IMR-90 (cell line): ENCODE measurements at regions not wholly inside any gene's neighbourhood (a gene's known extent, or its start where the extent isn't known, plus 50 kb on each side); places are given as distances from the start of the nearest gene placed in this dataset.

ENCODE experiments used
- ATAC-seq: fragments of 200-7000 bp; cut with Tn5 transposase; 2 replicates; pipeline ENCODE4 v1.9.1; 2020; ENCODE audit warnings: low read depth, mild to moderate bottlenecking, moderate library complexity
- BruUV-seq: library from RNA; stranded (reverse); fragments of 400-500 nt; replicated peaks from 2 replicates; lab custom pipeline; 2021; lab: Mats Ljungman, UMichigan
- CTCF ChIA-PET: fragments of 300-600 bp; formaldehyde crosslinking; extraction: SDS; loops from one replicate; lab custom pipeline; 2021; ENCODE audit warnings: antibody characterized with exemption; lab: Yijun Ruan, JAX
- POLR2A ChIA-PET: fragments of 300-600 bp; sonication (Branson Sonifier 250); formaldehyde crosslinking; loops from one replicate; lab custom pipeline; 2022; ENCODE audit warnings: antibody characterized with exemption; ENCODE audit not compliant: unreplicated experiment; lab: Charles Lee
- DNase-seq: peaks from one replicate; pipeline ENCODE4 v3.0.0; 2013
- H2AFZ ChIP-seq: replicated peaks from 2 replicates; pipeline ENCODE3; 2013; ENCODE audit warnings: low read length, mild to moderate bottlenecking; ENCODE audit not compliant: poor library complexity
- H2AK5ac ChIP-seq: 2 replicates; pipeline ENCODE4 v1.6.1; 2013; ENCODE audit warnings: low read depth, low read length, inconsistent platforms
- H2AK9ac ChIP-seq: replicated peaks from 2 replicates; pipeline ENCODE3; 2013; ENCODE audit warnings: mild to moderate bottlenecking, low read depth, low read length, moderate library complexity; ENCODE audit not compliant: poor library complexity
- H2BK120ac ChIP-seq: 2 replicates; pipeline ENCODE4 v1.6.1; 2013; ENCODE audit warnings: low read depth, low read length, inconsistent platforms
- H2BK15ac ChIP-seq: 3 replicates; pipeline ENCODE4 v1.6.1; 2013; ENCODE audit warnings: low read depth, low read length, inconsistent platforms
- H2BK20ac ChIP-seq: 2 replicates; pipeline ENCODE4 v1.6.1; 2013; ENCODE audit warnings: low read depth, mild to moderate bottlenecking, inconsistent platforms, low read length, moderate library complexity
- H2BK5ac ChIP-seq: 2 replicates; pipeline ENCODE4 v1.6.1; 2013; ENCODE audit warnings: mild to moderate bottlenecking, low read depth, low read length, inconsistent platforms; ENCODE audit not compliant: poor library complexity, severe bottlenecking
- H3K14ac ChIP-seq: replicated peaks from 2 replicates; pipeline ENCODE4 v1.6.1; 2013; ENCODE audit warnings: low read depth, low read length, inconsistent platforms
- H3K18ac ChIP-seq: 2 replicates; pipeline ENCODE4 v1.6.1; 2013; ENCODE audit warnings: low read depth, low read length, control low read depth
- H3K23ac ChIP-seq: 2 replicates; pipeline ENCODE4 v1.6.1; 2013; ENCODE audit warnings: low read depth, low read length, inconsistent platforms
- H3K27ac ChIP-seq: 2 replicates; pipeline ENCODE4 v1.5.1; 2013; ENCODE audit warnings: mild to moderate bottlenecking, control low read depth, low read length; ENCODE audit not compliant: insufficient read depth
- H3K27me3 ChIP-seq: 2 replicates; pipeline ENCODE4 v1.6.1; 2013; ENCODE audit warnings: low read length; ENCODE audit not compliant: control insufficient read depth, insufficient read depth
- H3K36me3 ChIP-seq: 2 replicates; pipeline ENCODE4 v1.6.1; 2013; ENCODE audit warnings: low read length, mixed read lengths; ENCODE audit not compliant: control insufficient read depth, insufficient read depth
- H3K4ac ChIP-seq: 2 replicates; pipeline ENCODE4 v1.6.1; 2013; ENCODE audit warnings: low read depth, low read length, inconsistent platforms
- H3K4me1 ChIP-seq: 2 replicates; pipeline ENCODE4 v1.6.1; 2013; ENCODE audit warnings: low read length, mixed read lengths; ENCODE audit not compliant: control insufficient read depth, insufficient read depth
- H3K4me2 ChIP-seq: 2 replicates; pipeline ENCODE4 v1.6.1; 2013; ENCODE audit warnings: low read depth, mild to moderate bottlenecking, control low read depth, low read length, moderate library complexity
- H3K4me3 ChIP-seq: 2 replicates; pipeline ENCODE4 v1.5.1; 2013; ENCODE audit warnings: low read depth, mild to moderate bottlenecking, control low read depth, low read length, moderate library complexity; ENCODE audit not compliant: insufficient read depth
- H3K56ac ChIP-seq: 2 replicates; pipeline ENCODE4 v1.6.1; 2013; ENCODE audit warnings: low read length, inconsistent platforms; ENCODE audit not compliant: insufficient read depth; ENCODE audit errors: extremely low read depth
- H3K79me1 ChIP-seq, 2 experiments: 2 replicates each; pipeline ENCODE4 v1.6.1; 2013; ENCODE audit warnings: low read length in 2 of 2, inconsistent platforms in 1 of 2, low read depth in 1 of 2
- H3K9ac ChIP-seq: 2 replicates; pipeline ENCODE4 v1.6.1; 2013; ENCODE audit warnings: low read depth, low read length, control low read depth
- H3K9me1 ChIP-seq: 2 replicates; pipeline ENCODE4 v1.6.1; 2013; ENCODE audit warnings: low read length, inconsistent platforms; ENCODE audit not compliant: insufficient read depth
- H3K9me3 ChIP-seq: 2 replicates; pipeline ENCODE4 v1.6.1; 2013; ENCODE audit warnings: low read length; ENCODE audit not compliant: control insufficient read depth, insufficient read depth
- H4K20me1 ChIP-seq: 2 replicates; pipeline ENCODE4 v1.6.1; 2013; ENCODE audit warnings: low read length, inconsistent platforms; ENCODE audit not compliant: insufficient read depth
- H4K5ac ChIP-seq: 2 replicates; pipeline ENCODE4 v1.6.1; 2013; ENCODE audit warnings: mild to moderate bottlenecking, low read depth, low read length, control low read depth
- H4K8ac ChIP-seq, 2 experiments: 2 replicates each; pipeline ENCODE4 v1.6.1; 2013; ENCODE audit warnings: low read depth in 2 of 2, low read length in 2 of 2, control low read depth in 1 of 2, inconsistent platforms in 1 of 2
- H4K91ac ChIP-seq: 2 replicates; pipeline ENCODE4 v1.6.1; 2013; ENCODE audit warnings: low read depth, low read length, inconsistent platforms; ENCODE audit not compliant: insufficient read depth
- BHLHE40 ChIP-seq: fragments of 150-350 bp; IDR thresholded peaks from 2 replicates; pipeline ENCODE4 v1.6.1; 2016; ENCODE audit warnings: mild to moderate bottlenecking, low read depth, low read length
- CEBPB ChIP-seq: IDR thresholded peaks from 2 replicates; pipeline ENCODE4 v1.6.1; 2012; ENCODE audit warnings: low read depth, low read length, improper control_type of control experiment
- CTCF ChIP-seq: conservative IDR thresholded peaks from 2 replicates; pipeline ENCODE4 v1.5.1; 2012; ENCODE audit warnings: mild to moderate bottlenecking, low read depth, low read length, improper control_type of control experiment
- ELK1 ChIP-seq: fragments of 150-350 bp; IDR thresholded peaks from 2 replicates; pipeline ENCODE4 v1.6.1; 2016; ENCODE audit warnings: low read depth, mild to moderate bottlenecking, low read length, moderate library complexity, borderline replicate concordance
- FOS ChIP-seq: fragments of 150-350 bp; IDR thresholded peaks from 2 replicates; pipeline ENCODE4 v1.6.1; 2016; ENCODE audit warnings: low read depth, low read length
- MAFK ChIP-seq: IDR thresholded peaks from 2 replicates; pipeline ENCODE4 v1.6.1; 2012; ENCODE audit warnings: low read depth, low read length, improper control_type of control experiment
- MAZ ChIP-seq: IDR thresholded peaks from 2 replicates; pipeline ENCODE4 v1.6.1; 2012; ENCODE audit warnings: low read depth, mild to moderate bottlenecking, low read length, improper control_type of control experiment, moderate library complexity, borderline replicate concordance
- MXI1 ChIP-seq: IDR thresholded peaks from 2 replicates; pipeline ENCODE4 v1.6.1; 2012; ENCODE audit warnings: low read depth, mild to moderate bottlenecking, low read length, moderate library complexity, borderline replicate concordance
- NFE2L2 ChIP-seq: fragments of 150-350 bp; IDR thresholded peaks from 2 replicates; pipeline ENCODE4 v1.6.1; 2016; ENCODE audit warnings: low read depth, mild to moderate bottlenecking, low read length
- POLR2A ChIP-seq: IDR thresholded peaks from 2 replicates; pipeline ENCODE4 v1.6.1; 2012; ENCODE audit warnings: mild to moderate bottlenecking, low read depth, low read length
- RCOR1 ChIP-seq: IDR thresholded peaks from 2 replicates; pipeline ENCODE4 v1.6.1; 2012; ENCODE audit warnings: mild to moderate bottlenecking, low read length, improper control_type of control experiment; ENCODE audit not compliant: insufficient replicate concordance
- RFX5 ChIP-seq: IDR thresholded peaks from 2 replicates; pipeline ENCODE4 v1.8.0; 2012; ENCODE audit warnings: low read depth, mild to moderate bottlenecking, low read length, moderate library complexity
- SMC3 ChIP-seq: fragments of 150-350 bp; IDR thresholded peaks from 2 replicates; pipeline ENCODE4 v1.6.1; 2016; ENCODE audit warnings: low read depth, mild to moderate bottlenecking, antibody characterized with exemption, low read length, moderate library complexity
- USF2 ChIP-seq: fragments of 150-350 bp; IDR thresholded peaks from 2 replicates; pipeline ENCODE4 v1.6.1; 2017; ENCODE audit warnings: mild to moderate bottlenecking, antibody characterized with exemption, low read length, low read depth
- WGBS, 2 experiments: methylation state at CpG; one replicate each; pipeline versions ENCODE4 v1.1.5 to v1.1.7; 2013; ENCODE audit warnings: missing lambda C conversion rate in 2 of 2; ENCODE audit not compliant: insufficient read length in 1 of 2; ENCODE audit errors: extremely low coverage in 2 of 2; 5-methylcytosine and 5-hydroxymethylcytosine counted together
- dilution Hi-C: fragments of 300-500 bp; cut with HindIII; formaldehyde crosslinking; loops from one replicate; pipeline ENCODE4 v1.14.3; 2018; ENCODE audit warnings: low sequenced_read_pairs; ENCODE audit not compliant: unreplicated experiment
- in situ Hi-C: fragments of 300-500 bp; cut with MboI; formaldehyde crosslinking; loops from 3 replicates; pipeline ENCODE4 v1.14.3; 2019; ENCODE audit warnings: low sequenced_read_pairs, inconsistent platforms, mixed read lengths
- intact Hi-C: fragments of 100-400 bp; cut with micrococcal nuclease; formaldehyde crosslinking; loops from 2 replicates; pipeline ENCODE4 v1.10.0; 2022

GRCh38 chr4:60619531-60620305 lies 580.4 kb upstream of the ADGRL3 start:
- Histone ChIP-seq H3K27me3 (no peaks in the 10 kb centered on the region), H3K4ac (peak overlapping the region; percentile 63; the same call in 1 of the 2 replicates), H2BK20ac (peak overlapping the region; percentile 81), H2AFZ (no peak overlapping the region), H4K91ac (peak overlapping the region; percentile 54; the same call in 1 of the 2 replicates), H3K27ac (no peak overlapping the region), H3K56ac (no peak overlapping the region; the same call in 1 of the 2 replicates), H3K14ac (peak overlapping the region; percentile 43; the same call in 1 of the 2 replicates), H3K4me1 (peaks cover 4% of the 10 kb centered on the region; the same call in 1 of the 2 replicates), H4K20me1 (no peaks in the 10 kb centered on the region), H4K5ac (peak overlapping the region; percentile 75; the same call in 1 of the 2 replicates), H2BK120ac (peak overlapping the region; percentile 88), H3K79me1 (no peaks in the 10 kb centered on the region), H2AK5ac (no peak overlapping the region), H4K8ac (peak overlapping the region; percentile 37 to 63; a peak in 3 of 4 replicates), H3K36me3 (no peaks in the 10 kb centered on the region), H2AK9ac (no peak overlapping the region), H3K23ac (peak overlapping the region; percentile 41; the same call in 1 of the 2 replicates), H2BK15ac (peak overlapping the region; percentile 83; the same call in 2 of the 3 replicates), H3K18ac (peak overlapping the region; percentile 57; the same call in 1 of the 2 replicates), H3K4me2 (peak overlapping the region; percentile 21; the same call in 1 of the 2 replicates), H3K9me1 (no peaks in the 10 kb centered on the region), H3K9ac (no peak overlapping the region; the same call in 1 of the 2 replicates), H2BK5ac (peak overlapping the region; percentile 82), H3K4me3 (no peak overlapping the region), H3K9me3 (0 out of 2 replicates have a peak, but pooled peaks cover 2% of the 10 kb centered on the region)
- no CpG with 5 or more reads among the region's 2 CpGs for WGBS, 2 experiments
- DNase-seq (peak; percentile 64), ATAC-seq (peak; percentile 90)
- ChIA-PET CTCF (interaction anchor here (0.8 to 1.5 kb wide), 2 partner anchors 13 to 125 kb away, joined by 3 to 5 read pairs; no protein-coding TSS in a partner anchor), POLR2A (no interaction called here)
- dilution Hi-C loops: no loop called here
- BruUV-seq: no TSS peak
- in situ Hi-C loops: no loop called here
- intact Hi-C loops: no loop called here
- TF ChIP-seq ELK1 (no peak), MAFK (no peak), NFE2L2 (no peak), MXI1 (no peak), SMC3 (no peak), CTCF (no peak), MAZ (no peak), BHLHE40 (no peak), USF2 (no peak), POLR2A (no peak), RFX5 (no peak), RCOR1 (no peak), CEBPB (no peak), FOS (no peak)
